ENCODE measurements at regions not wholly inside any gene's neighbourhood (a gene's known extent, or its start where the extent isn't known, plus 50 kb on each side); places are given as distances from the start of the nearest gene placed in this dataset.
"Not testable (repeated sequence)": the region's sequence is repeated elsewhere in the genome, so short reads cannot be mapped to it uniquely, and the experiment has no call there.

- no peak for DNase-seq (ENCODE audit: low read depth)
Measured at GRCh38 chr13:99774644-99775043, 196.9 kb downstream of the ZIC5 start.

GRCh38 chr13:99768986-99769385 is 202.6 kb downstream of the ZIC5 start:
- no peak for DNase-seq (ENCODE audit: low read depth)

GRCh38 chr13:99766641-99767045 is 204.9 kb downstream of the ZIC5 start:
- DNase-seq (ENCODE audit: low read depth) = no peak

- DNase-seq (ENCODE audit: low read depth) = no peak
Measured at GRCh38 chr13:99765869-99766268, 205.7 kb downstream of the ZIC5 start.

GRCh38 chr13:99760456-99760855 is 211.1 kb downstream of the ZIC5 start:
- DNase-seq (ENCODE audit: low read depth) = no peak

- no peak for DNase-seq (ENCODE audit: low read depth)
Measured at GRCh38 chr13:99759163-99759552, 212.4 kb downstream of the ZIC5 start.

- DNase-seq (ENCODE audit: low read depth) = no peak
Measured at GRCh38 chr13:99758460-99759162, 213.0 kb downstream of the ZIC5 start.

- no peak for DNase-seq (ENCODE audit: low read depth)
Measured at GRCh38 chr13:99757756-99758459, 213.7 kb downstream of the ZIC5 start.

- DNase-seq (ENCODE audit: low read depth) = no peak
Measured at GRCh38 chr13:99756281-99756680, 215.3 kb downstream of the ZIC5 start.

GRCh38 chr13:99754750-99755149 is 216.8 kb downstream of the ZIC5 start:
- not testable (repeated sequence) for DNase-seq (ENCODE audit: low read depth)

GRCh38 chr13:99752373-99752772 is 219.2 kb downstream of the ZIC5 start:
- no peak for DNase-seq (ENCODE audit: low read depth)

- DNase-seq (ENCODE audit: low read depth) = no peak
Measured at GRCh38 chr13:99751517-99752199, 219.9 kb downstream of the ZIC5 start.

GRCh38 chr13:99750951-99751350 is 220.6 kb downstream of the ZIC5 start:
- no peak for DNase-seq (ENCODE audit: low read depth)

- DNase-seq (ENCODE audit: low read depth) = no peak
Measured at GRCh38 chr13:99749271-99750019, 222.1 kb downstream of the ZIC5 start.

- no peak for DNase-seq (ENCODE audit: low read depth)
Measured at GRCh38 chr13:99747403-99747710, 224.2 kb downstream of the ZIC5 start.

GRCh38 chr13:99746637-99747402 is 224.7 kb downstream of the ZIC5 start:
- DNase-seq (ENCODE audit: low read depth) = no peak

GRCh38 chr13:99743094-99743493 is 228.5 kb downstream of the ZIC5 start:
- no peak for DNase-seq (ENCODE audit: low read depth)

- DNase-seq (ENCODE audit: low read depth) = no peak
Measured at GRCh38 chr13:99741960-99742359, 229.6 kb downstream of the ZIC5 start.

- no peak for DNase-seq (ENCODE audit: low read depth)
Measured at GRCh38 chr13:99740251-99740979, 231.2 kb downstream of the ZIC5 start.

GRCh38 chr13:99738626-99739025 is 232.9 kb downstream of the ZIC5 start:
- no peak for DNase-seq (ENCODE audit: low read depth)
